Brain microvascular endothelial cell (primary cell): ENCODE measurements at regions not wholly inside any gene's neighbourhood (a gene's known extent, or its start where the extent isn't known, plus 50 kb on each side); places are given as distances from the start of the nearest gene placed in this dataset.

Experiments
- DNase-seq: peaks from one replicate; pipeline ENCODE4 v3.0.0-alpha.2; 2020
- H3K27ac ChIP-seq: fragments of 250-450 bp; sonication (Bioruptor Pico); 2 replicates; pipeline ENCODE4 v1.5.1; 2020; ENCODE audit warnings: mild to moderate bottlenecking, moderate library complexity
- H3K27me3 ChIP-seq: fragments of 250-450 bp; sonication (Bioruptor Pico); replicated peaks from 2 replicates; pipeline ENCODE4 v1.5.1; 2020; ENCODE audit warnings: mild to moderate bottlenecking
- H3K36me3 ChIP-seq: fragments of 250-450 bp; sonication (Bioruptor Pico); replicated peaks from 2 replicates; pipeline ENCODE4 v1.5.1; 2020; ENCODE audit warnings: mild to moderate bottlenecking
- H3K4me3 ChIP-seq: 2 replicates; pipeline ENCODE4 v1.5.1; 2011; ENCODE audit warnings: low read depth, mild to moderate bottlenecking, control low read depth, low read length, moderate library complexity
- CTCF ChIP-seq: IDR thresholded peaks from 2 replicates; pipeline ENCODE4 v1.5.1; 2011; ENCODE audit warnings: low read depth, mild to moderate bottlenecking, moderate library complexity, low read length, control low read depth, inconsistent platforms; ENCODE audit errors: missing control alignments
- in situ Hi-C: cut with HindIII; loops from 2 replicates; pipeline ENCODE4 v1.10.0; 2017; ENCODE audit warnings: low sequenced_read_pairs, low pct_ligation_motif_present

- DNase-seq = no peak
- no peaks in the 10 kb centered on the region for H3K27me3 ChIP-seq
- no peaks in the 10 kb centered on the region for H3K36me3 ChIP-seq
- H3K27ac ChIP-seq = no peak overlapping the region
- TF ChIP-seq CTCF = no peak
- H3K4me3 ChIP-seq = no peak overlapping the region
- in situ Hi-C loops = no loop called here
These were observed 191.7 kb upstream of the TWIST2 start for GRCh38 chr2:238655974-238656722.

GRCh38 chr2:238657132-238658053 is 190.5 kb upstream of the TWIST2 start:
- in situ Hi-C loops = no loop called here
- Histone ChIP-seq H3K36me3 (no peaks in the 10 kb centered on the region), H3K27ac (no peak overlapping the region), H3K4me3 (no peak overlapping the region), H3K27me3 (no peaks in the 10 kb centered on the region)
- TF ChIP-seq CTCF = no peak
- DNase-seq = no peak

GRCh38 chr2:238658054-238658407 is 189.9 kb upstream of the TWIST2 start:
- no peak for DNase-seq
- H3K4me3 ChIP-seq = no peak overlapping the region
- in situ Hi-C loops = no loop called here
- no peak overlapping the region for H3K27ac ChIP-seq
- H3K36me3 ChIP-seq = no peaks in the 10 kb centered on the region
- TF ChIP-seq CTCF = no peak
- no peaks in the 10 kb centered on the region for H3K27me3 ChIP-seq

- in situ Hi-C loops = no loop called here
- H3K36me3 ChIP-seq = no peaks in the 10 kb centered on the region
- DNase-seq = no peak
- H3K27me3 ChIP-seq = no peaks in the 10 kb centered on the region
- no peak for TF ChIP-seq CTCF
- H3K27ac ChIP-seq = no peak overlapping the region
- H3K4me3 ChIP-seq = no peak overlapping the region
These were observed 189.1 kb upstream of the TWIST2 start for GRCh38 chr2:238658820-238659219.

- DNase-seq = no peak
- Histone ChIP-seq H3K36me3 (no peaks in the 10 kb centered on the region), H3K27me3 (no peaks in the 10 kb centered on the region), H3K27ac (no peak overlapping the region), H3K4me3 (no peak overlapping the region)
- TF ChIP-seq CTCF = no peak
- in situ Hi-C loops = no loop called here
These were observed 188.7 kb upstream of the TWIST2 start for GRCh38 chr2:238659231-238659630.
